ENCODE measurements at regions not wholly inside any gene's neighbourhood (a gene's known extent, or its start where the extent isn't known, plus 50 kb on each side); places are given as distances from the start of the nearest gene placed in this dataset.

DNA sequence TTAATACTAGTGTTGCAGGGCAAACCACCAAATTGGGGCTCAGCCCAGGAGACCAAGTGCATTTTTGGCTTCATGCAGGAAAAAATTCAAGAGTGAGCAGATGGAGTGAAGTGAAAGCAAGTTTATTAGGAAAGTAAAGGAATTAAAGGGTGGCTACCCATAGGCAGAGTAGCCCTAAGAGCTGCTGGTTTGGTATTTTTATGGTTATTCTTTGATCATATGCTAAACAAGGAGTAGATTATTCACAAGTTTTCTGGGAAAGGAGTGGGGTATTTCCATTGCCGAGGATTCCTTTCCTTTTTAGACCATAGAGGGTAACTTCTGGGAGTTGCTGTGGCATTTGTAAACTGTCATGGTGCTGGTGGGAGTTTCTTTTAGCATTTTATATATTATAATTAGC is 459.0 kb downstream of the KLF5 start:
- CTCF ChIA-PET, result no interaction called here
- TF ChIP-seq, protein P1, sequence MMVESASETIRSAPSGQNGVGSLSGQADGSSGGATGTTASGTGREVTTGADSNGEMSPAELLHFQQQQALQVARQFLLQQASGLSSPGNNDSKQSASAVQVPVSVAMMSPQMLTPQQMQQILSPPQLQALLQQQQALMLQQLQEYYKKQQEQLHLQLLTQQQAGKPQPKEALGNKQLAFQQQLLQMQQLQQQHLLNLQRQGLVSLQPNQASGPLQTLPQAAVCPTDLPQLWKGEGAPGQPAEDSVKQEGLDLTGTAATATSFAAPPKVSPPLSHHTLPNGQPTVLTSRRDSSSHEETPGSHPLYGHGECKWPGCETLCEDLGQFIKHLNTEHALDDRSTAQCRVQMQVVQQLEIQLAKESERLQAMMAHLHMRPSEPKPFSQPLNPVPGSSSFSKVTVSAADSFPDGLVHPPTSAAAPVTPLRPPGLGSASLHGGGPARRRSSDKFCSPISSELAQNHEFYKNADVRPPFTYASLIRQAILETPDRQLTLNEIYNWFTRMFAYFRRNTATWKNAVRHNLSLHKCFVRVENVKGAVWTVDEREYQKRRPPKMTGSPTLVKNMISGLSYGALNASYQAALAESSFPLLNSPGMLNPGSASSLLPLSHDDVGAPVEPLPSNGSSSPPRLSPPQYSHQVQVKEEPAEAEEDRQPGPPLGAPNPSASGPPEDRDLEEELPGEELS (CRISPR knock-in tag; IDR thresholded peaks at IDR 0.05), result no peak
- TF ChIP-seq ZNF219 (CRISPR knock-in tag; IDR thresholded peaks at IDR 0.05; ENCODE audit: borderline replicate concordance) (no peak), ZNF532 (CRISPR knock-in tag; IDR thresholded peaks at IDR 0.05; ENCODE audit: borderline replicate concordance) (no peak)
- no peak for ATAC-seq
- POLR2A ChIA-PET, result no interaction called here
- DNase-seq (ENCODE audit: low spot score), result no peak
- Mint-ChIP-seq H3K9me3 (peaks cover 14% of the 10 kb centered on the region), H3K27me3 (ENCODE audit: low read depth) (no peaks in the 10 kb centered on the region; the same call in 1 of the 2 replicates), H3K4me1 (peaks cover 68% of the 10 kb centered on the region), H3K4me3 (no peak overlapping the region), H3K27ac (no peak overlapping the region), H3K36me3 (no peaks in the 10 kb centered on the region)

DNA sequence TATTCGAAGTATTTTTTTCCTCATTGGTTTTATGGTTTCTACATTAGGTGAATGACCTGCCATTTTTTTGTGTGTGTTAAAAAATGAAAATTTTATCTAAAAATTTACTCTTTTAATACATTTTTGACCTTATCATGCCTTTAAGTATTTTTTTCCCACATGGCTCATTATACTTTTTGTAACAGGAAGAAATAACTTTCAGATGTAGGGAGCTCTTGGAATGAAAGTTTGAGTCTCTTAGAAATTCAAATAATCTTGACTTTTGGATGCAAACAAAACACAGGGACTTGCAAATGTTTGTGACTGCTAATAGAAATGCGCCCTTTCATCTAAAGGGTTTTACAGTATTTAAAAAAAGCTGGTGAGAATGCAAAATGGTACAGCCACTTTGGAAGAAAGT is 457.9 kb downstream of the KLF5 start:
- DNase-seq (ENCODE audit: low spot score), result no peak
- no peaks in the 10 kb centered on the region; the same call in 1 of the 2 replicates for H3K27me3 Mint-ChIP-seq (ENCODE audit: low read depth)
- TF ChIP-seq TEAD1 (CRISPR knock-in tag; IDR thresholded peaks at IDR 0.05) (no peak), MYBL2 (CRISPR knock-in tag; IDR thresholded peaks at IDR 0.05) (no peak), RELA (CRISPR knock-in tag; IDR thresholded peaks at IDR 0.05; ENCODE audit: borderline replicate concordance) (no peak), ZNF232 (CRISPR knock-in tag; IDR thresholded peaks at IDR 0.05) (no peak), ZNF532 (CRISPR knock-in tag; IDR thresholded peaks at IDR 0.05; ENCODE audit: borderline replicate concordance) (no peak), ZNF396 (CRISPR knock-in tag; IDR thresholded peaks at IDR 0.05; ENCODE audit: borderline replicate concordance) (no peak), RORB (CRISPR knock-in tag; IDR thresholded peaks at IDR 0.05) (no peak), CBFB (CRISPR knock-in tag; IDR thresholded peaks at IDR 0.05; ENCODE audit: low read depth) (no peak)
- TF ChIP-seq, protein P2, sequence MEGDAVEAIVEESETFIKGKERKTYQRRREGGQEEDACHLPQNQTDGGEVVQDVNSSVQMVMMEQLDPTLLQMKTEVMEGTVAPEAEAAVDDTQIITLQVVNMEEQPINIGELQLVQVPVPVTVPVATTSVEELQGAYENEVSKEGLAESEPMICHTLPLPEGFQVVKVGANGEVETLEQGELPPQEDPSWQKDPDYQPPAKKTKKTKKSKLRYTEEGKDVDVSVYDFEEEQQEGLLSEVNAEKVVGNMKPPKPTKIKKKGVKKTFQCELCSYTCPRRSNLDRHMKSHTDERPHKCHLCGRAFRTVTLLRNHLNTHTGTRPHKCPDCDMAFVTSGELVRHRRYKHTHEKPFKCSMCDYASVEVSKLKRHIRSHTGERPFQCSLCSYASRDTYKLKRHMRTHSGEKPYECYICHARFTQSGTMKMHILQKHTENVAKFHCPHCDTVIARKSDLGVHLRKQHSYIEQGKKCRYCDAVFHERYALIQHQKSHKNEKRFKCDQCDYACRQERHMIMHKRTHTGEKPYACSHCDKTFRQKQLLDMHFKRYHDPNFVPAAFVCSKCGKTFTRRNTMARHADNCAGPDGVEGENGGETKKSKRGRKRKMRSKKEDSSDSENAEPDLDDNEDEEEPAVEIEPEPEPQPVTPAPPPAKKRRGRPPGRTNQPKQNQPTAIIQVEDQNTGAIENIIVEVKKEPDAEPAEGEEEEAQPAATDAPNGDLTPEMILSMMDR (IDR thresholded peaks at IDR 0.05), result no peak
- TF ChIP-seq, protein P3, sequence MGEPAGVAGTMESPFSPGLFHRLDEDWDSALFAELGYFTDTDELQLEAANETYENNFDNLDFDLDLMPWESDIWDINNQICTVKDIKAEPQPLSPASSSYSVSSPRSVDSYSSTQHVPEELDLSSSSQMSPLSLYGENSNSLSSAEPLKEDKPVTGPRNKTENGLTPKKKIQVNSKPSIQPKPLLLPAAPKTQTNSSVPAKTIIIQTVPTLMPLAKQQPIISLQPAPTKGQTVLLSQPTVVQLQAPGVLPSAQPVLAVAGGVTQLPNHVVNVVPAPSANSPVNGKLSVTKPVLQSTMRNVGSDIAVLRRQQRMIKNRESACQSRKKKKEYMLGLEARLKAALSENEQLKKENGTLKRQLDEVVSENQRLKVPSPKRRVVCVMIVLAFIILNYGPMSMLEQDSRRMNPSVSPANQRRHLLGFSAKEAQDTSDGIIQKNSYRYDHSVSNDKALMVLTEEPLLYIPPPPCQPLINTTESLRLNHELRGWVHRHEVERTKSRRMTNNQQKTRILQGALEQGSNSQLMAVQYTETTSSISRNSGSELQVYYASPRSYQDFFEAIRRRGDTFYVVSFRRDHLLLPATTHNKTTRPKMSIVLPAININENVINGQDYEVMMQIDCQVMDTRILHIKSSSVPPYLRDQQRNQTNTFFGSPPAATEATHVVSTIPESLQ (CRISPR knock-in tag; IDR thresholded peaks at IDR 0.05), result no peak
- TF ChIP-seq, protein P4, sequence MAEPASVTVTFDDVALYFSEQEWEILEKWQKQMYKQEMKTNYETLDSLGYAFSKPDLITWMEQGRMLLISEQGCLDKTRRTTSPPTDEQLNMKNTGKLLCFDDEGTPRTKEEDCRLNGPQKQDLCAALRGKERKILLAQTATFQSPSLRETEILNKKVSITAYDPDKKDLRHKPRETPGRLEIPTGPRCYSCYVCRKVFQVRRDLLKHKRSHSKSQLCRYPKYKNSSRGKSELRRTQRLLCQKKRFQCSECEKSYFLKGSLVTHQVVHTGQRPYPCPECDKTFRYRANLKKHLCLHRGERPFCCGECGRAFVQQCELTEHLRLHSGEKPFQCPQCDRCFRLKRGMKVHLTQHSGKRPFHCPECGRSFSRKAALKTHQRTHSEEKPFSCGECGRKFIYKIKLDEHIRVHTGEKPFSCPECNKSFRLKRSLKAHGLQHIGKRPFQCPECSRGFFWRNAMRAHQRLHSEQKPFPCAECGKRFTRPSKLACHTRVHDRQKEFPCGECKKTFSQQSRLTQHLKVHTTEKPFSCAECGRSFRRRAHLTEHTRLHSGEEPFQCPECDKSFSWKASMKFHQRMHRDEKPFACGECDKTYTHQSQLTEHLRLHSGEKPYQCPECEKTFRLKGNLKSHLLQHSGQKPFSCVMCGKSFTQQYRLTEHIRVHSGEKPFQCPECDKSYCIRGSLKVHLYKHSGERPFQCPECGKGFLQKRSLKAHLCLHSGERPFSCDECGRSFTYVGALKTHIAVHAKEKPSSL (CRISPR knock-in tag; conservative IDR thresholded peaks at IDR 0.05), result no peak
- H3K4me3 Mint-ChIP-seq, result no peak overlapping the region
- POLR2A ChIA-PET, result no interaction called here
- no peak for ATAC-seq
- H3K4me1 Mint-ChIP-seq, result peaks cover 66% of the 10 kb centered on the region
- H3K27ac Mint-ChIP-seq, result no peak overlapping the region; the same call in 1 of the 2 replicates
- CTCF ChIA-PET, result no interaction called here
- H3K9me3 Mint-ChIP-seq, result peaks cover 17% of the 10 kb centered on the region
- H3K36me3 Mint-ChIP-seq, result no peaks in the 10 kb centered on the region

All from WTC11 (cell line).